Activated naive CD8-positive, alpha-beta T cell treated with anti-CD3 and anti-CD28 coated beads for 36 hours (primary cell): ENCODE measurements at regions not wholly inside any gene's neighbourhood (a gene's known extent, or its start where the extent isn't known, plus 50 kb on each side); places are given as distances from the start of the nearest gene placed in this dataset.

Experiments used
- DNase-seq: peaks from one replicate; pipeline ENCODE4 v3.0.0; 2021
- H3K27ac Mint-ChIP-seq: one replicate; pipeline ENCODE4 v1.8.0; 2022; ENCODE audit warnings: mild to moderate bottlenecking, moderate library complexity, mixed read lengths
- H3K27me3 Mint-ChIP-seq: one replicate; pipeline ENCODE4 v1.8.0; 2022; ENCODE audit warnings: mild to moderate bottlenecking, mixed read lengths
- H3K36me3 Mint-ChIP-seq: one replicate; pipeline ENCODE4 v1.8.0; 2021; ENCODE audit warnings: mild to moderate bottlenecking, mixed read lengths
- H3K4me1 Mint-ChIP-seq: one replicate; pipeline ENCODE4 v1.8.0; 2021; ENCODE audit warnings: mixed read lengths
- H3K4me3 Mint-ChIP-seq: one replicate; pipeline ENCODE4 v1.8.0; 2022; ENCODE audit warnings: mild to moderate bottlenecking, moderate library complexity, mixed read lengths
- H3K9me3 Mint-ChIP-seq: one replicate; pipeline ENCODE4 v1.8.0; 2022; ENCODE audit warnings: mixed read lengths

DNA sequence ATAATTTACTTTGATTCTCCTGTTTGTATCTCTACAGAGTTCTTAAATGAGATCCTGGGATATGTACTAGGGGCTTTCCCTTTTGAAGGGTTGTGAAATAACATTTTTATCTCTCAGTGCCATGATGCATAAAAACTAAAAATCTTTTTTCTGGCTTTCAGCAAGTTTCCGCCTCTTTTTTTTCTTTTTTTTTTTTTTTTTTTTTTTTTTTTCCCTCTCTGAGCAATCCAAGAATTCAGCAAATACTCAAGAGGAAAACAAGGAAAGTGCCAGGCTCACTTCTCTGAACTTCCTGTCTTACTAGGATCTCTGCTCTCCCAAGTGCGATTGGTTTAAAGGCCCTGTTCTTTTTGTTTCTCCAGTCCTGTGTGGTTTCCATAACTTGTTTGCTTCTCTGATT is 79.9 kb downstream of the HYCC1 start:
- H3K4me1 Mint-ChIP-seq = no peaks in the 10 kb centered on the region
- no peaks in the 10 kb centered on the region for H3K36me3 Mint-ChIP-seq
- DNase-seq = no peak
- peaks cover 7% of the 10 kb centered on the region for H3K9me3 Mint-ChIP-seq
- H3K4me3 Mint-ChIP-seq = no peak overlapping the region
- peaks cover 21% of the 10 kb centered on the region for H3K27me3 Mint-ChIP-seq
- H3K27ac Mint-ChIP-seq = no peak overlapping the region

DNA sequence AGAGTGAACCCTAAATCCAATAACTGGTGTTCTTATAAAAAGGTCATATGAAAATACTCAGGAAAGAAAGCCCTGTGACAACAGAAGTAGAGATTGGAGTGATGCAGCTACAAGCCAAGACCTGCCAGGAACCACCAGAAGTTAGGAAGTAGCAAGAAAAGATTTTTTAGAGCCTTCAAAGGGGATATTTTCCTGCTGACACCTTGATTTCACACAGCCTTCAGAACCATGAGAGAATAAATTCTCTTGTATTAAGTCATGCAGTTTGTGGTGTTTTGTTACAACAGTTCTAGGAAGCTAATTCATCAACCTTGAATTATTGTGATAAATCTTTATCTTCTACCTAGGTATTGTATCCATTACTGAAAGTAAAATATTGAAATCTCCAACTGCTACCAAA is 81.0 kb downstream of the HYCC1 start:
- no peak for DNase-seq
- Mint-ChIP-seq H3K36me3 (no peaks in the 10 kb centered on the region), H3K4me3 (no peak overlapping the region), H3K27ac (no peak overlapping the region), H3K27me3 (peaks cover 21% of the 10 kb centered on the region), H3K9me3 (peaks cover 7% of the 10 kb centered on the region), H3K4me1 (no peaks in the 10 kb centered on the region)

DNA sequence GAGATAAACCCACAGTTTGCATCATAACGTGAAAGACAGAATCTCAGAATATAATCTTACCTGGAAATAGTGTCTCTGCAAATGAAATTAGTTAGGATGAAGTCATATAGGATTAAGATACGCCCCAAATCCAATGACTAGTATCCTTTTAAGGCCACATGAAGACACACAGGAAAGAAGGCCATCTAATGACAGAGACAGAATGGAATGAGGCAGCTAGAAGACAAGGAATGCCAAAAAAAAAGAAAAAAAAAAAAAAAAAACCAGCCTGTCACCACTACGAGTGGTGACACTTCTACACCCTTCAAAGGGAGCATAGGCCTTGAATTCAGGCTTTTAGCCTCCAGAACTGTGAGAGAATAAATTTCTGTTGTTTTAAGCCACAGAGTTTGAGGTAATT is 82.9 kb downstream of the HYCC1 start:
- H3K4me3 Mint-ChIP-seq = no peak overlapping the region
- no peak overlapping the region for H3K27ac Mint-ChIP-seq
- H3K9me3 Mint-ChIP-seq = peaks cover 9% of the 10 kb centered on the region
- no peaks in the 10 kb centered on the region for H3K4me1 Mint-ChIP-seq
- no peak for DNase-seq
- no peaks in the 10 kb centered on the region for H3K36me3 Mint-ChIP-seq
- peaks cover 21% of the 10 kb centered on the region for H3K27me3 Mint-ChIP-seq

DNA sequence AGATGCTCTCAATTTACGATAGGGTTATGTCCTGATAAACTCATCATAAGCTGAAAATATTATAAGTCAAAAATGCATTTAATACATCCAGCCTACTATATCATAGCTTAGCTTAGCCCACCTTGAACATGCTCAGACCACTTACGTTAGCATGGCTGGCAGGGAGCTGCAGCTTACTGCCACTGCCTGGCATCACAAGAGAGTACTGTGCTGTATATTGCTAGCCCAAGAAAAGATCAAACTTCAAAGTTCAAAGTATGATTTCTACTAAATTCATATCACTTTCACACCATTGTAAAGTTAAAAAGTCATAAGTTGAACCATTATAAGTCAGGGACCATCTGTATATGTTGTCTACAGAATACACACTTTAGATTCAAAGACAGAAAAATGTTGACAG is 91.6 kb downstream of the HYCC1 start:
- H3K27me3 Mint-ChIP-seq = no peaks in the 10 kb centered on the region
- no peak for DNase-seq
- no peak overlapping the region for H3K27ac Mint-ChIP-seq
- H3K4me1 Mint-ChIP-seq = no peaks in the 10 kb centered on the region
- H3K9me3 Mint-ChIP-seq = peaks cover 15% of the 10 kb centered on the region
- no peak overlapping the region for H3K4me3 Mint-ChIP-seq
- H3K36me3 Mint-ChIP-seq = peaks cover 4% of the 10 kb centered on the region

DNA sequence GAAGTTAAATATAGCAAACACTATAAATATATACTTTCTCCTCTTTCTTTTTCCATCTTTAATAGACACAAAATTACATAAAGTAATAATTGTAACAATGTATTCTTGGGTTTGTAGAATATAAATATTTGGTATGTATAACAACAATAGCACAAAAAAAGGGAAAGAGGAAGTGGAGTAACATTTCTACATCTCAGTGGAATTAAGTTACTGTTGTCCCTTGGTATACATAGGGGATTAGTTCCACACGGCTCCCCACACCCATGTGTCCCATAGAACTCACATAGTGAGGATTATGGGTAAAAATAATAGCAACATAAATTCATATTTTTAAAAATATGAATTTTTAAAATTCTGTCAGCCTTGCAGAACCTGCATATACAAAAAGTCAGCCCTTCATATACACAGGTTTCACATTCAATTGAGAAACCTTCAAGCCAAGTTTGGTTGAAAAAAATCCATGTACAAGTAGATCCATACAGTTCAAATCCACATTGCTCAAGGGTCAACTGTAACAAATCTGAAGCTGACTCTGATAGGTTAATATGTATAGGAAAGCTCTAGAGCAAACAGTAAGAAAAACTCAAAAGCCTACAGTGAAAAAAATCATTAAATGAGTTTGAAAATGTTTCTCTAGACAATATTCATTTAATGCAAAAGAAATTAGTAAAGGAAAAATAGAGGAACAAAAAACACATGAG is 92.4 kb downstream of the HYCC1 start:
- H3K27ac Mint-ChIP-seq = no peak overlapping the region
- no peaks in the 10 kb centered on the region for H3K27me3 Mint-ChIP-seq
- H3K9me3 Mint-ChIP-seq = peaks cover 15% of the 10 kb centered on the region

DNA sequence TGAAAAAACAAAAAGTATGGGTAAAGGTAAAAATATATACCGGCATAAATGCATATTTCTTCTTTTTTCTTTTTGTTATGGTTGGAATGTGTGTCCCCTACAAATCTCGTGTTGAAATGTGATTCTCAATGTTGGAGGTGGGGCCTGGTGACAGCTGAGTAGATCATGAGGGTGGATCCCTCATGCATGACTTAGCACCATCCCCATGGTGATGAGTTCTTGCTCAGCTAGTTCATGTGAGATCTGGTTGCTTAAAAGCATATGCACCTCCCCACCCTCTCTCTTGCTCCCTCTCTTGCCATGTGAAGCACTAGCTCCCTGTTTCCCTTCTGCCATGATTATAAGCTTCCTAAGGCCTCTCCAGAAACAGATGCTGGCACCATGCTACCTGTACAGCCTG is 93.3 kb downstream of the HYCC1 start:
- Mint-ChIP-seq H3K27me3 (no peaks in the 10 kb centered on the region), H3K4me1 (no peaks in the 10 kb centered on the region), H3K36me3 (peaks cover 4% of the 10 kb centered on the region), H3K9me3 (peaks cover 12% of the 10 kb centered on the region), H3K4me3 (no peak overlapping the region), H3K27ac (no peak overlapping the region)
- no peak for DNase-seq

More for the DNA sequence above, 92.4 kb downstream of the HYCC1 start:
- H3K36me3 Mint-ChIP-seq = peaks cover 4% of the 10 kb centered on the region
- H3K4me3 Mint-ChIP-seq = no peak overlapping the region
- no peaks in the 10 kb centered on the region for H3K4me1 Mint-ChIP-seq
- no peak for DNase-seq

DNA sequence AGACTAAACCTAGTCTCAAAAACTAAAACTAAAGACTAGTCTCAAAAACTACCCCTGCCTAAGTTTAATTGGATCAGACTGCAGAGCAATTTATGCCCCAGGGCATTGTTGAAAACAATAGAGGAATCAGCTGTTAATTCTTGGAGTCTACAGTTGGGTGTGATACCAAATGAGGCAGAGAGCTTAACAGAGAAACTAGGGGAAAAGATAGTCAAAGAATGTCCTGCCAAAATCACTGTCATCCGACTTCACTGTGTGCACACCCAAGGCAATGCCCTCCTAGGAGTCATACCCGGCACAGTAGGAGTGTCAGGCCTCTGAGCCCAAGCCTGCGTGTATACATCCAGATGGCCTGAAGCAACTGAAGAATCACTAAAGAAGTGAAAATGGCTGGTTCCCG is 90.5 kb upstream of the TOMM7 start:
- peaks cover 7% of the 10 kb centered on the region for H3K9me3 Mint-ChIP-seq
- H3K27me3 Mint-ChIP-seq = no peaks in the 10 kb centered on the region
- H3K4me3 Mint-ChIP-seq = no peak overlapping the region
- H3K27ac Mint-ChIP-seq = no peak overlapping the region
- DNase-seq = no peak
- H3K36me3 Mint-ChIP-seq = peaks cover 4% of the 10 kb centered on the region
- no peaks in the 10 kb centered on the region for H3K4me1 Mint-ChIP-seq

DNA sequence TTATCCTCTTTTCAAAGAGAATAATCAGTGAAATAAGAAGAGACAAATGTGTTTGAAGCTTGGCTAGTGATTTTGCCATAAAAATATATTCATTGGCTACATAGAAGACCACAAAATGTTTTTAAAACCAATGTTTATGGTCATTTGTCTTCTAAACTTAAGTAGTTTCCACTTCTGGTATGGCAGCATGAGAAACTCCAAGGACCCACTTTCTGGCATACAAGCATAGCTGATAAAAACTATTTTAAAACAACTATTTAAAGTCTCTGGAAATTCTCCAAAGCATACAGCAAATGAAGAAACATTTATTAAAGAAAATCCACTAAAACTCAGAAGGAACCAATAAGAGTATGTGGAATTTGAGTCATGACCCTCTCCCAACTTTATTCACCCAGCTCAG is 89.2 kb upstream of the TOMM7 start:
- no peak overlapping the region for H3K27ac Mint-ChIP-seq
- H3K27me3 Mint-ChIP-seq = no peaks in the 10 kb centered on the region
- H3K4me1 Mint-ChIP-seq = no peaks in the 10 kb centered on the region
- H3K9me3 Mint-ChIP-seq = peaks cover 7% of the 10 kb centered on the region
- no peak overlapping the region for H3K4me3 Mint-ChIP-seq
- DNase-seq = no peak
- peaks cover 4% of the 10 kb centered on the region for H3K36me3 Mint-ChIP-seq

DNA sequence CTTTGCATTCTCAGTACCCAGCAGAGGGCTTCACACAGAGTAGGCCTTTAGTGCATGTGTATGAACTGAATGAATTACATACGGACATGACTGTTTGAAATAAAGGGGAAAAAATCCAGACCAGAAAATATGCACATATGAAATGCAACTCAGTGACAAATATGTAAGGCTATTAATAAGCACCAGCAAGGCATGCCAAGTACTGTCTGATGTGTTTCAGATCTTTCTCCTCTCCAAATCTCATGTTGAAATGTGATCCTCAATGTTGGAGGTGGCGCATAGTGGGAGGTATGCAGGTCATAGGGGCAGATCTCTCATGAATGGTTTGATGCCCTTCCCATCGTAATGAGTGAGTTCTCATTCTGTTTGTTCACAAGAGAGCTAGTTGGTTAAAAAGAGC is 87.3 kb upstream of the TOMM7 start:
- Mint-ChIP-seq H3K4me3 (no peak overlapping the region), H3K36me3 (peaks cover 3% of the 10 kb centered on the region), H3K4me1 (no peaks in the 10 kb centered on the region), H3K27ac (no peak overlapping the region), H3K9me3 (peaks cover 5% of the 10 kb centered on the region), H3K27me3 (no peaks in the 10 kb centered on the region)
- no peak for DNase-seq

DNA sequence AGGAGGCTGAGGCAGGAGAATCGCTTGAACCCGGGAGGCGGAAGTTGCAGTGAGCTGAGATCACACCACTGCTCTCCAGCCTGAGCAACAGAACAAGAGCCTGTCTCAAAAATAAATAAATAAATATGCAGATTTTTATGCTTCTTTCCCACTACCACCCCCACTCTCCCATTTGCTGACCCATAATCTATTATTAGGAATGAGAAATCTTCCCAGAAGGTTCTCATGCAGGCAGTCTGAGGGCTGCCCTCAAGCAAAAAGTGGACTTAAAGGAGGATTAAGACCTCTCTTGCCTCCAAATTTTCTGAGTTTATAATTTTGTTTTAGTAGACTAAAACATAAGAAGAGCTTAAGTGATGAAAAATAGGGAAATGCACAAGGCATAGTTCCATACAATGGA is 85.2 kb upstream of the TOMM7 start:
- Mint-ChIP-seq H3K4me3 (no peak overlapping the region), H3K9me3 (peaks cover 4% of the 10 kb centered on the region), H3K36me3 (no peaks in the 10 kb centered on the region)

DNA sequence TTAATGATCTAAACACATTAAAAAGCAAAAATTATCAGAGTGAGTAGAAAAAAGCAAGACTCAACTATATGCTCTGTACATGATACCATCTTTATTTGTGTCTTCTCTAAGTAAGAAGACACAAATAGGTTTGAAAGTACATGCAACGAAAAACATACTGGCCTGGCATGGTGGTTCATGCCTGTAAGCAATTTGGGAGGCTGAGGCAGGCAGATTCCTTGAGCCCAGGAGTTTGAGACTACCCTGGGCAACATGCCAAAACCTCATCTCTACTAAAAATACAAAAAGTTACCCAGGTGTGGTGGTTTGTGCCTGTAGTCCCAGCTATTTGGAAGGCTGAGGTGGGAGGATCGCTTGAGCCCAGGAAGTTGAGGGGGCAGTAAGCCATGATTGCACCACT is 78.1 kb upstream of the TOMM7 start:
- no peak overlapping the region for H3K27ac Mint-ChIP-seq
- no peaks in the 10 kb centered on the region for H3K36me3 Mint-ChIP-seq
- peaks cover 2% of the 10 kb centered on the region for H3K4me1 Mint-ChIP-seq
- peaks cover 5% of the 10 kb centered on the region for H3K9me3 Mint-ChIP-seq
- peaks cover 4% of the 10 kb centered on the region for H3K27me3 Mint-ChIP-seq
- H3K4me3 Mint-ChIP-seq = no peak overlapping the region
- DNase-seq = no peak

More for the DNA sequence above, 85.2 kb upstream of the TOMM7 start:
- H3K27me3 Mint-ChIP-seq = no peaks in the 10 kb centered on the region
- no peaks in the 10 kb centered on the region for H3K4me1 Mint-ChIP-seq
- H3K27ac Mint-ChIP-seq = no peak overlapping the region
- no peak for DNase-seq

DNA sequence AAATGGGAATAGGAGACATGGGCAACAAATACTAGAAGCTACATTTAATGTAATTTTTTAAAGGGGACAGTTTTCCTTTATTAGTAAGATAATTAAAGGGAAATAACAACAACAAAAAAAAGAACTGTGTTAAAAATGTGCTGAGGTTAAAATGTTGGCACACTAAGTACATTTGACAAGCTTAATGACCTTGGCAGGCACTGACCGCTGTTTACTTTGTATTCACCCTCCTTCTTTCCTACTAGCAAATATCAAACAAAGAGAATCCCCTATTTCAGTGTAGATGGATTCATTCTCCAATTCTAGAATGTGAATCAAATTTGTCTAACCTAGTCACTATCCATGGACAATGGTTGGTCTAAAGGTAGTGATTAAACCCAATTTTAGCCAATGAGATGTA is 77.5 kb upstream of the TOMM7 start:
- Mint-ChIP-seq H3K4me3 (no peak overlapping the region), H3K27me3 (peaks cover 11% of the 10 kb centered on the region), H3K36me3 (no peaks in the 10 kb centered on the region), H3K9me3 (peaks cover 5% of the 10 kb centered on the region), H3K27ac (no peak overlapping the region), H3K4me1 (peaks cover 2% of the 10 kb centered on the region)
- DNase-seq = no peak

DNA sequence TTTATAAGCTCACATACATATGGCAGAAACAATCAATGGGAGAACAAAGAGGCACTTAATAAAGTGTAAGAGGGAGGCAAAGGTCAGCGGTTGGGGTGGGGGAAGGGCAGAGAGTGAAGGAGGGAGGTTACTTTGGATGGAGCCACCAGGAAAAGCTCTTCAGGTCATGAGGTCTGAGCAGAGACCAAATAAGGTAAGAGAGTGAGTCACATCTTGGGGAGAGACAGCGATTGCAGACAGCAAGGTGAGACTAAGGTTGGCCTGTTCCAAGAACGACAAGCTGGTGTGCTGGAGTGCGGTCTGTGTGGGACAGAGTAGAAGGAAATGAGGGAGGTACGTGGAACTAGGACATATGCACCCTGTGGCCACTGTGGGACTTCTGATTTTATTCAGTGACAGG is 74.3 kb upstream of the TOMM7 start:
- H3K4me1 Mint-ChIP-seq = peaks cover 2% of the 10 kb centered on the region
- H3K9me3 Mint-ChIP-seq = no peaks in the 10 kb centered on the region
- no peak overlapping the region for H3K27ac Mint-ChIP-seq
- peaks cover 37% of the 10 kb centered on the region for H3K27me3 Mint-ChIP-seq
- H3K4me3 Mint-ChIP-seq = no peak overlapping the region
- H3K36me3 Mint-ChIP-seq = no peaks in the 10 kb centered on the region
- DNase-seq = no peak

DNA sequence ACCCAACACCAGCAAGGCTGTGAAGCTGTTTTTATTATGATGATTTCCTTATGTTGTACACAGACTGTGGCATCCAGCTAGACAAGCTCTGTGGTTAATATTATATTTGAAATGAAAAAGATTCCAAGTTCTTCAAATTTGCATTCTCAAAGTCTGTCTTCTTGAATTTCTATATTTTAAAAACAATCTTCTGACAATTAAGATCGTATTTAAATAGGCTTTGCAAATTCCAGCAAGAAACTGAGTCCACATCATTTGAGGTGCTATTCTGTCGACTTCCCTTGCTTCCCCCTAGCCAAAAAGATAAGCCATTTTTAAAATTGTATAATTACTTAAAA is 73.1 kb upstream of the TOMM7 start:
- Mint-ChIP-seq H3K4me1 (peaks cover 2% of the 10 kb centered on the region), H3K27ac (no peak overlapping the region), H3K9me3 (no peaks in the 10 kb centered on the region), H3K36me3 (no peaks in the 10 kb centered on the region), H3K27me3 (peaks cover 37% of the 10 kb centered on the region), H3K4me3 (no peak overlapping the region)
- no peak for DNase-seq

DNA sequence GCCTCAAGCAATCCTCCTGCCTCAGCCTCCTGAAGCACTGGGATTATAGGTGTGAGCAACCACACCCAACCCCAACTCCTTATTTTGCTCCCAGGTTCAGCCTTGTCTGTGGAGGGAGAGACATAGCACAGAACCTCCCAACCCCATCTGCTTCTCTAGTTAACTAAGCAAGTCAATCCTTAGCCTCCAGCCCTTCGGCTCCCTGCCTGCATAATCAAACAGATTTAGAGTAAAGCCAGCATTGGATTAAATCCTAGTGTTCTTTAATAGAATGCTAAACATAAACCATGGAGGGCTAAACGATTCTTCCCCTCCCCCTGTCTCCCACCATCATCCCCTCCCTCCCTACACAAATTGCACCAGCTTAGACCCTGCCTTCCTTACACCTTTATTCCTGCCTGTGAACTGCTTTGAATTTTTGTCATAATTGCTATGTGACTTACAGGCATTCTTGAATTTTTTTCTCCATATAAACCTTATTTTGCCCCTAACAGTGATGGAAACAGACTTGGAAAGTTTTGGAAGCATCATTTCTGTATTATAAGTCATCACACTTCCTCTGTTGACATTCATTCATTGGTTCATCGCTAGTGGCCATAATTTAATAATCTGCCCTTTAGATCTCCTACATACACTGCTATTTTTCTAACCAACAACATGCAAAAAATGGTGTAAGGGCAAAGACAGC is 72.6 kb upstream of the TOMM7 start:
- H3K4me3 Mint-ChIP-seq = no peak overlapping the region
- peaks cover 37% of the 10 kb centered on the region for H3K27me3 Mint-ChIP-seq
- H3K9me3 Mint-ChIP-seq = no peaks in the 10 kb centered on the region
- peaks cover 2% of the 10 kb centered on the region for H3K4me1 Mint-ChIP-seq
- no peaks in the 10 kb centered on the region for H3K36me3 Mint-ChIP-seq
- H3K27ac Mint-ChIP-seq = no peak overlapping the region
- DNase-seq = no peak

DNA sequence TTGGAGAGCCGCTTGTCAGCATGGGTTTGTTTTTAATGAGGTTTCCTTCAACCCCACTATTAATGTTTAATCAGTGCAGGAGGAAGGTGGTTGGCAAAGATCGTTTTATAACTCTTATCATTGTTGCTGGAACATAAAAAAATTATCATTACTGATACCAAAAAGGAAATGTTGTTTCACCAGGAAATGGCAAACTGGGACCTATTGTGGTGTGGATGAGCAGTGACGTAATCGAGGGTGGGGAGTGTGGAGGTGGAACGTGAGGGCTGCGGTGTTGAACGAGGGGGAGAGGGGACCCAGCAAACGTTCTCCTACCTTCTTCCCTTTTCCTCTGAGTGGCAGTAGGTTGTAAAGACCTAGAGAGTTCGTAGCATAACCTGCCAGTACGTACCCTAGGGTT is 71.9 kb upstream of the TOMM7 start:
- no peaks in the 10 kb centered on the region for H3K9me3 Mint-ChIP-seq
- H3K4me1 Mint-ChIP-seq = peaks cover 2% of the 10 kb centered on the region
- no peak for DNase-seq
- no peaks in the 10 kb centered on the region for H3K36me3 Mint-ChIP-seq
- H3K4me3 Mint-ChIP-seq = no peak overlapping the region
- no peak overlapping the region for H3K27ac Mint-ChIP-seq
- H3K27me3 Mint-ChIP-seq = peaks cover 37% of the 10 kb centered on the region
